ENCODE measurements at regions not wholly inside any gene's neighbourhood (a gene's known extent, or its start where the extent isn't known, plus 50 kb on each side); places are given as distances from the start of the nearest gene placed in this dataset.

GRCh38 chr2:117712684-117713083 is 101.8 kb upstream of the DDX18 start:
- intact Hi-C loops (cut with DNase I): no loop called here
- no peak for ATAC-seq
- DNase-seq (ENCODE audit: low spot score): no peak

DNA sequence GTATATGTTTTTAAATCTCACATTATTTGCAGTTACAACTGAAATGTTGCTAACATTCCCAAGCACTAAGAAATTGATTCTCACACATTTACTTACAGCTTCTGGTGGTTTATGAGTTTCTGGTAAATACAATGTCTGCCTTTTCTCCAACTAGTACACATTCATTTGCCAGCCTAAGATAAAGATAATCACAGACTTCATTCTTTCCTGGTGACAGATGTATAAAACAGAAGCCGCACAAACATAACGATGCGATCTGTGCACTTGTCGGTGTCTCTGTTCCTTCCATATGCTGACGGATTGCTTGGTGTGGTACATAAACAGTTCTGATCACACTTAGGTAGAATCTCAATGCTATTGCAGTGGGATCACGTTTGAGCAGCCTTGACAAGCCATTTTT is 100.4 kb upstream of the DDX18 start:
- intact Hi-C loops (cut with DNase I): no loop called here
- ATAC-seq (no peak), DNase-seq (ENCODE audit: low spot score) (no peak)

- intact Hi-C loops (cut with DNase I): no loop called here
- ATAC-seq (no peak), DNase-seq (ENCODE audit: low spot score) (no peak)
These were observed 99.6 kb upstream of the DDX18 start for GRCh38 chr2:117714745-117715417.

- DNase-seq (ENCODE audit: low spot score) (no peak), ATAC-seq (no peak)
- intact Hi-C loops (cut with DNase I): no loop called here
These were observed 98.0 kb upstream of the DDX18 start for GRCh38 chr2:117716505-117716904.

DNA sequence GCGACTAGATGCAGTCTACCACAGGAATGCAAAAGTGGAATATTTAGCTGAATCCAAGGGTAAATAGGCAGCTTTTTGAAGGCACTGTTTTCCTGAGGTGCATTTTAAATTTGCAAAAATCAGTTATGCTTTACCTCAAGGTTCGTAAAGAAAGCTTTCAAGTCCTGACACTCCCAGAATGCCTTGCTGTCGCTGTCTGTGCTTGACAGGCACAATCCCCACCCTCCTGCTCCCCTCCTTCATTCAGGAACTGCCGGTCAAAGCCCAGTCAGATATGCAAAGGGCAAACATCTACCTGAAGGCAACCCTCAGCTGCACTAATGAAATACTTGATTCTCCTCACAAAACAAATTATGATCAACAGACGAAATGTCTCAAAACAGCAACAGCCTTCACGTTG is 97.4 kb upstream of the DDX18 start:
- intact Hi-C loops (cut with DNase I): no loop called here
- ATAC-seq (no peak), DNase-seq (ENCODE audit: low spot score) (no peak)

GRCh38 chr2:117718048-117718447 is 96.4 kb upstream of the DDX18 start:
- intact Hi-C loops (cut with DNase I): no loop called here
- ATAC-seq (no peak), DNase-seq (ENCODE audit: low spot score) (no peak)

DNA sequence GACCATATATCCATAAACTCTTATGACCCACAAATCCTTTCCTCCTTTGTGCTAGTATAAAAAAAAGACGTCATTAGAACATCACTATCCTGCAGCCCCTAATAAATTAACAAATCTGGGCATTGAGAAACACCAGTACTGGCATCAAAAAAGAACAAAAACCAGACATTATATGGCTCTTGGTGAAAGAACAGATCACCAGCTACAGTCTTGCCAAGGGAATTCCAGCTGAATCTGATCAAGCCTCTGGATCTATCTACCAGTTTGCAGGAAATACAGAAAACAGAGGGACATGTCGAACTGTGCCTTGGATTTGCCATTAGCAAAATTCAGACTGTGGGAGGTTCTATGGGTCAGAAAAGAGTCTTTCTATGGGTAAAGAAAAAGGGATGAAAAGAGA is 93.7 kb upstream of the DDX18 start:
- DNase-seq (ENCODE audit: low spot score) (no peak), ATAC-seq (no peak)
- intact Hi-C loops (cut with DNase I): no loop called here

GRCh38 chr2:117723483-117723882 is 91.0 kb upstream of the DDX18 start:
- intact Hi-C loops (cut with DNase I): no loop called here
- DNase-seq (ENCODE audit: low spot score) (no peak), ATAC-seq (no peak)

GRCh38 chr2:117723888-117724434 is 90.5 kb upstream of the DDX18 start:
- no peak for ATAC-seq
- no peak for DNase-seq (ENCODE audit: low spot score)
- intact Hi-C loops (cut with DNase I): no loop called here

GRCh38 chr2:117726747-117727146 is 87.7 kb upstream of the DDX18 start:
- DNase-seq (ENCODE audit: low spot score) (no peak), ATAC-seq (peak; percentile 73)
- intact Hi-C loops (cut with DNase I): no loop called here

DNA sequence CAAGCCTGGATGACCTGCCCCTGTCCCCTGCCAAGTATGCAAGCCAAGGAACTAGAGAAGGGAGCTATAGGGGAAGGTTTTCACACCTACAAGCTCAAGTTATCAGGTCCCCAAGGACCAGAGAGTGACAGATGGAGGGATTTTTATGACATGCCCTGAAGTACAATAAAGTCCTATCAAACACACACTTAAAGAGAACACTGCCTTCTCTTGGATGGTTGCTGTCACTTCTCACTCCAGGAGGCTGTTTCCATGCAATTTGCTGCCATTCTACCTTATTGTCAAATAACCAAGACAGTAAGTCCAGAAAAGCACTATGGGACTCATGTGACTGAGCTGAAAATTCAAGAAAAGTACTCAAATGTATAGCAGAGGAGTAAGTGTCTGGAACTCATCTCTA is 76.6 kb upstream of the DDX18 start:
- intact Hi-C loops (cut with DNase I): no loop called here
- no peak for ATAC-seq
- DNase-seq (ENCODE audit: low spot score): no peak

- ATAC-seq (no peak), DNase-seq (ENCODE audit: low spot score) (no peak)
- intact Hi-C loops (cut with DNase I): no loop called here
These were observed 75.3 kb upstream of the DDX18 start for GRCh38 chr2:117738991-117739839.

DNA sequence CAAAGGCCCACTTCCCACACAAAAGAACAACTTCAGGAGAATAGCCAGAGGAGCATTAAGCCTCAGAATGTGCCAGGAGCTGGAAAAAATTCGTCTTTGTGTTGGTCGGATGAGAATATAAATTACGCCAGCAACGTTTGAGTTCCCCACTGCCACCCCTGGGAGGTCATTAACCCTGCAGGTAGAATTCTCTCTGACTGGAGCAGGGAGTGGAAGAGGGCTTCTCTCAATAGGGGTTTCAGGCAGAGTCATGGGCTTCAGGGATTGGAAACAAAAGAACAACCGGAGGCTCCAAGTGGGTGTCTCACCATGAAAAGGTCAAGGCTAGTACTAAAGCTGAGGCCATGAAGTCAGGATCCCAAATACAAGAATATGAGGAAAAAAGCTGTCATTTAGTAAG is 69.0 kb upstream of the DDX18 start:
- ATAC-seq (no peak), DNase-seq (ENCODE audit: low spot score) (no peak)
- intact Hi-C loops (cut with DNase I): no loop called here

GRCh38 chr2:117755768-117756167 is 58.7 kb upstream of the DDX18 start:
- no peak for ATAC-seq
- intact Hi-C loops (cut with DNase I): no loop called here
- DNase-seq (ENCODE audit: low spot score): no peak

GRCh38 chr2:117760916-117761315 is 53.6 kb upstream of the DDX18 start:
- intact Hi-C loops (cut with DNase I): no loop called here
- DNase-seq (ENCODE audit: low spot score) (no peak), ATAC-seq (no peak)

DNA sequence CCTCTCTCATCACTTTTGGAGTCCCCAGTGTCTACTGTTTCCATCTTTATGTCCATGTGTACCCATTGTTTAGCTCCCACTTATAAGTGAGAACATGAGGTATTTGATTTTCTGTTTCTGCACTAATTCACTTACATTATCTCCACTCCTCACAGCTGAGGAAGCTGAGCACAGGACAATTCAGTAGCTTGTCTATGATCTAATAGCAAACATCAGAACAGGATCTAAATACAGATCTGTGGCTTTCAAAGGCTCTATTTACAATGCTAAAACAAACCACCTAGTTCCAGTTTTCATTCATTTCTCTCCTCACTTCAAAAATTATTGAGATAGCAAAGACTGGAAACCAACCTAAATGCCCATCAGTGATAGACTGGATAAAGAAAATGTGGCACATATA is 52.0 kb upstream of the DDX18 start:
- intact Hi-C loops (cut with DNase I): no loop called here
- ATAC-seq: no peak
- DNase-seq (ENCODE audit: low spot score): no peak

GRCh38 chr2:117763804-117764203 is 50.7 kb upstream of the DDX18 start:
- ATAC-seq: no peak
- DNase-seq (ENCODE audit: low spot score): no peak
- intact Hi-C loops (cut with DNase I): no loop called here

All from sciatic nerve (tissue), 2 donors.